Omental fat pad (tissue), 3 donors: ENCODE measurements at regions not wholly inside any gene's neighbourhood (a gene's known extent, or its start where the extent isn't known, plus 50 kb on each side); places are given as distances from the start of the nearest gene placed in this dataset.
"Not testable (repeated sequence)": the region's sequence is repeated elsewhere in the genome, so short reads cannot be mapped to it uniquely, and the experiment has no call there.

ENCODE experiments used
- ATAC-seq: fragments of 150-250 bp; one replicate; pipeline ENCODE4 v1.9.1; 2016; ENCODE audit warnings: mild to moderate bottlenecking, moderate library complexity; ENCODE audit not compliant: low FRiP score
- DNase-seq: peaks from one replicate; pipeline ENCODE4 v3.0.0-alpha.2; 2019; ENCODE audit warnings: low spot score
- CTCF ChIP-seq, 3 donors: fragments of 450-650 bp; IDR thresholded peaks; one replicate each; pipeline ENCODE4 v1.5.1; 2016 to 2017; ENCODE audit warnings: antibody characterized with exemption in 3 of 3, mild to moderate bottlenecking in 3 of 3, moderate library complexity in 2 of 3

- ATAC-seq (no peak), DNase-seq (no peak)
- no peak for TF ChIP-seq CTCF (IDR thresholded peaks at IDR 0.05)
These were observed 186.5 kb downstream of the HIPK3 start for GRCh38 chr11:33443684-33444083.

- no peak for TF ChIP-seq CTCF (IDR thresholded peaks at IDR 0.05)
- no peak for ATAC-seq
- no peak for DNase-seq
These were observed 181.1 kb downstream of the HIPK3 start for GRCh38 chr11:33438301-33438700.

- ATAC-seq = no peak
- no peak for TF ChIP-seq CTCF (IDR thresholded peaks at IDR 0.05)
- no peak for DNase-seq
These were observed 180.3 kb downstream of the HIPK3 start for GRCh38 chr11:33437529-33437928.

GRCh38 chr11:33435216-33435615 lies 178.0 kb downstream of the HIPK3 start:
- no peak for ATAC-seq
- no peak for TF ChIP-seq CTCF (IDR thresholded peaks at IDR 0.05)

GRCh38 chr11:33434294-33434693 lies 177.1 kb downstream of the HIPK3 start:
- DNase-seq = no peak
- ATAC-seq = no peak
- TF ChIP-seq CTCF (IDR thresholded peaks at IDR 0.05) = no peak

More at GRCh38 chr11:33435216-33435615, 178.0 kb downstream of the HIPK3 start:
- DNase-seq = no peak

- ATAC-seq, DNase-seq: not testable (repeated sequence)
These were observed 171.3 kb downstream of the HIPK3 start for GRCh38 chr11:33428435-33428834.

- ATAC-seq (no peak), DNase-seq (no peak)
- no peak for TF ChIP-seq CTCF (IDR thresholded peaks at IDR 0.05)
These were observed 163.9 kb downstream of the HIPK3 start for GRCh38 chr11:33420959-33421566.
